MM.1S (cell line): ENCODE measurements at regions not wholly inside any gene's neighbourhood (a gene's known extent, or its start where the extent isn't known, plus 50 kb on each side); places are given as distances from the start of the nearest gene placed in this dataset.

Experiments used
- DNase-seq: peaks from one replicate; pipeline ENCODE4 v3.0.0-alpha.2; 2015
- H2AFZ ChIP-seq: fragments of 300-600 bp; sonication (generic); 2 replicates; pipeline ENCODE4 v1.6.0; 2016; ENCODE audit warnings: antibody characterized with exemption, low read length
- H3F3A ChIP-seq: fragments of 300-600 bp; sonication (generic); 2 replicates; pipeline ENCODE4 v1.6.1; 2016; ENCODE audit warnings: mild to moderate bottlenecking, antibody characterized with exemption, low read length, moderate library complexity, mixed read lengths; ENCODE audit not compliant: insufficient read depth
- H3K27ac ChIP-seq: fragments of 300-600 bp; sonication (generic); 2 replicates; pipeline ENCODE4 v1.5.1; 2016; ENCODE audit warnings: mild to moderate bottlenecking, low read length
- H3K27me3 ChIP-seq: fragments of 300-600 bp; sonication (generic); replicated peaks from 2 replicates; pipeline ENCODE4 v1.6.0; 2016; ENCODE audit warnings: low read length; ENCODE audit not compliant: insufficient read depth
- H3K36me3 ChIP-seq: fragments of 300-600 bp; sonication (generic); replicated peaks from 2 replicates; pipeline ENCODE4 v1.6.1; 2016; ENCODE audit warnings: mild to moderate bottlenecking, low read length, mixed read lengths; ENCODE audit not compliant: insufficient read depth
- H3K4me1 ChIP-seq: fragments of 300-600 bp; sonication (generic); 2 replicates; pipeline ENCODE4 v1.6.1; 2016; ENCODE audit warnings: low read length, mixed read lengths
- H3K4me2 ChIP-seq: fragments of 300-600 bp; sonication (generic); 2 replicates; pipeline ENCODE4 v1.6.0; 2016; ENCODE audit warnings: low read depth, low read length
- H3K4me3 ChIP-seq: fragments of 300-600 bp; sonication (generic); 2 replicates; pipeline ENCODE4 v1.5.1; 2016; ENCODE audit warnings: low read length, mixed read lengths
- H3K79me2 ChIP-seq: fragments of 300-600 bp; sonication (generic); 2 replicates; pipeline ENCODE4 v1.6.1; 2016; ENCODE audit warnings: mixed run types, low read length, mixed read lengths
- H3K9ac ChIP-seq: fragments of 300-600 bp; sonication (generic); 2 replicates; pipeline ENCODE4 v1.6.1; 2016; ENCODE audit warnings: low read length, mixed read lengths
- H3K9me2 ChIP-seq: fragments of 300-600 bp; sonication (generic); replicated peaks from 2 replicates; pipeline ENCODE4 v1.6.1; 2016; ENCODE audit warnings: mild to moderate bottlenecking, low read length, mixed read lengths; ENCODE audit not compliant: insufficient read depth
- H3K9me3 ChIP-seq: fragments of 300-600 bp; sonication (generic); replicated peaks from 2 replicates; pipeline ENCODE4 v1.6.1; 2016; ENCODE audit warnings: mild to moderate bottlenecking, low read length, mixed read lengths; ENCODE audit not compliant: insufficient read depth
- H4K20me1 ChIP-seq: fragments of 300-600 bp; sonication (generic); 2 replicates; pipeline ENCODE4 v1.6.1; 2016; ENCODE audit warnings: mild to moderate bottlenecking, low read length, moderate library complexity, mixed read lengths; ENCODE audit not compliant: insufficient read depth
- CTCF ChIP-seq: fragments of 300-600 bp; sonication (generic); IDR thresholded peaks from 2 replicates; pipeline ENCODE4 v1.5.1; 2016; ENCODE audit warnings: antibody characterized with exemption, low read length, mixed read lengths
- EZH2 ChIP-seq: fragments of 300-600 bp; sonication (generic); optimal IDR thresholded peaks from 2 replicates; pipeline ENCODE3; 2017; ENCODE audit warnings: low read depth, mild to moderate bottlenecking, antibody characterized with exemption, low read length, mixed read lengths
- EZH2phosphoT487 ChIP-seq: fragments of 300-600 bp; sonication (generic); IDR thresholded peaks from 2 replicates; pipeline ENCODE4 v1.6.1; 2018; ENCODE audit warnings: antibody characterized with exemption, low read length

DNA sequence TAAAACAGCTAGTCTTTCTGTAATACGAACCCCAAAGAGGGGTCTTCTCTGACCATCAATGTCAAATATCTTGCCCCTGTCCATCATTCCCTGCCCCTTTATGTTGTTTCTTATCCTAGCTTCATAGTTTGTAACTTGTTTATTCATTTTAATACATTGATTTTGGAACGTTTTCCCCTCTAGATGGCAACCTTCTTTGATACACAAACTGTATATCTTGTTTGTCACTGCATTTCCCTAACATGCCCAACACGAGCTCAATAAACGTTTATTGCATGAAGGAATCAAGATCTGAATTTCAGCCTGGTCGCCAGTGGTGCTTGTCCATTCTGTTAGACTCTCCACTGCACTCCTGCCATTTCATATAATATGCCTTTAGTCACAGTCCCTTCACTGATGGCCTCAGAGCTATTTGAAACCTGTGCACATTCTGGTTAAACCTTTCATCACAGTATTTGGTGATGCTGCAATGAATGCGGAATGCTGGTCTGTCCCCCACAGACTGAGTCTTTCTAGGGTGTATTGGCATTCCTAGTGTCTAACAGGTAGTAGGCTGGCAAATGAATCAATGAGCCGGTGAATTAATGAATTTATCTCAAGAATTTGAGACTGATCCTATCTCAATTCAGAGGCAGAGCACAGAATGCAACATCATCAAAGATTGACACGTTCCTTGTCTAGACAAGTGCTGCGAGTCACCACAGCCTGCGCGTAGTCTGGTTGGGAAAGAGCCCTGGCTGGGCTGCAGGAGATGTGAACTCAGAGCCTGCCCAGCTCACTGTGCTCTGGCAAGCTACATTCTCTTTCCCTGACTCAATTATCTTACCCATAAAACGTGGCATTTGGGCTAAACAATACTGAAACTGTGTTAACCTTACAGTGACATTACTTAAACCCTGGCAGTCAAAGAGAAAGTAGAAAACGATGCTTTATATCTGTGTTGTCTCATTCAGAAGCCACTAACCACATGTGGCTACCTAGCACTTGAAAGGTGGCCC lies 55.2 kb upstream of the FRMD4A start:
- Histone ChIP-seq H3K4me3 (no peak overlapping the region), H3K36me3 (no peaks in the 10 kb centered on the region), H4K20me1 (no peaks in the 10 kb centered on the region), H3K4me2 (0 out of 2 replicates have a peak overlapping the region, but pooled peaks have one; percentile 27), H3K79me2 (no peaks in the 10 kb centered on the region), H3K4me1 (peaks cover 53% of the 10 kb centered on the region), H3K9ac (no peak overlapping the region), H3K9me2 (no peaks in the 10 kb centered on the region), H3K9me3 (no peaks in the 10 kb centered on the region), H3K27me3 (no peaks in the 10 kb centered on the region), H3F3A (peaks cover 13% of the 10 kb centered on the region; the same call in 1 of the 2 replicates), H3K27ac (peak overlapping the region; percentile 26; the same call in 1 of the 2 replicates), H2AFZ (no peak overlapping the region)
- TF ChIP-seq EZH2phosphoT487 (no peak), CTCF (peak; percentile 23)
- DNase-seq, result peak; percentile 31

DNA sequence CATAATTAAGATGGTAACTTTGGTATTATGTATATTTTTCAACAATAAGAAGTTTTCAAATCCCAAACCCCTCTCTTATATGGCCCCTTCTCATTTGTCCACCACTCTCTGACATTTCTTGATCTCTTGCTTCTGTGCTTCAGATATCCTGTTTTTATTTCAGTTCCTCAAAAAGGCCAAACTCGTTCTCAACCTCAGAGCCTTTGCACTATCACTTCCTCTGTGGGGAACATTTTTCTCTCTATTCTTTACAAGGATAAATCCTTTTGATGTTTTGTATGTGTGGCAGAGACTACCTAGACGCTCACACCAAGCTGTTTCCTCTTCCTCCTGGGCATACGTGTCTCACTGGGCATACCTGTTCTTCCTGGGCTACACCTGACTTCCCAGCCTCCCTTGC lies 54.2 kb upstream of the FRMD4A start:
- Histone ChIP-seq H4K20me1 (no peaks in the 10 kb centered on the region), H3F3A (peaks cover 13% of the 10 kb centered on the region; the same call in 1 of the 2 replicates), H3K79me2 (no peaks in the 10 kb centered on the region), H3K9me2 (no peaks in the 10 kb centered on the region), H3K27ac (peak overlapping the region; percentile 26; the same call in 1 of the 2 replicates), H3K27me3 (no peaks in the 10 kb centered on the region), H3K9ac (no peak overlapping the region), H3K36me3 (no peaks in the 10 kb centered on the region), H3K4me1 (peaks cover 46% of the 10 kb centered on the region), H2AFZ (no peak overlapping the region), H3K4me3 (no peak overlapping the region), H3K4me2 (peak overlapping the region; percentile 27; the same call in 1 of the 2 replicates), H3K9me3 (no peaks in the 10 kb centered on the region)
- TF ChIP-seq EZH2 (no peak), EZH2phosphoT487 (no peak), CTCF (no peak)
- peak; percentile 22 for DNase-seq

- Histone ChIP-seq H3K4me3 (no peak overlapping the region), H3K79me2 (no peaks in the 10 kb centered on the region), H3F3A (peaks cover 13% of the 10 kb centered on the region; the same call in 1 of the 2 replicates), H3K4me2 (peak overlapping the region; percentile 27; the same call in 1 of the 2 replicates), H3K9me3 (no peaks in the 10 kb centered on the region), H3K4me1 (peaks cover 46% of the 10 kb centered on the region), H3K9me2 (no peaks in the 10 kb centered on the region), H2AFZ (no peak overlapping the region), H3K27ac (peak overlapping the region; percentile 26; the same call in 1 of the 2 replicates), H3K27me3 (no peaks in the 10 kb centered on the region), H3K9ac (no peak overlapping the region), H4K20me1 (no peaks in the 10 kb centered on the region), H3K36me3 (no peaks in the 10 kb centered on the region)
- TF ChIP-seq EZH2phosphoT487, result no peak
- TF ChIP-seq EZH2, result no peak
- no peak for TF ChIP-seq CTCF
- DNase-seq, result no peak
Measured at GRCh38 chr10:14384116-14384730, 53.5 kb upstream of the FRMD4A start.
